HG03520 (cell line): ENCODE measurements at regions not wholly inside any gene's neighbourhood (a gene's known extent, or its start where the extent isn't known, plus 50 kb on each side); places are given as distances from the start of the nearest gene placed in this dataset.
A peak's percentile ranks its signal among the peaks of the same experiment; 100 is the strongest.
"Not testable (repeated sequence)": the region's sequence is repeated elsewhere in the genome, so short reads cannot be mapped to it uniquely, and the experiment has no call there.

Source experiments
- ATAC-seq: cut with Tn5 transposase; IDR thresholded peaks from one replicate; pipeline ENCODE4 v1.9.1; 2021; ENCODE audit warnings: mild to moderate bottlenecking, moderate library complexity; ENCODE audit not compliant: unreplicated experiment

DNA sequence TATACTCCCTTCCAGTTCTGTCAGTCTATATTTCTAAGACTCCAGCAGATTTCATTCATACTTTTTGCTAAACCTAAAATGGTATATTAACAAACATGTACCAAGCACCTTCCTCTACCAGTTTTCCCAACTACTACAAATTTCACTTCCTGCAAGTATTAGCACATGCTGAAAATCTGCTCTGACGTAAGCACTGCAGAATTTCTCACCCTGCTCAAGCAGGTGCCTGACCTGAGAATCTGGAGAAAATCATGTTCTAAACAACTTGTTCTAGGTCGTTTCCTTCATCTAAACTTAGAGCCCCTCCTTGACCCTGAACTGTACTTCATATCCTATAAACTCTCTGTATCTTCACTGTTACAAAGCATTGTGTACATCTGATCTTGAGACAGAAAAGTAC lies 380.7 kb upstream of the NOCT start:
- no peak for ATAC-seq

DNA sequence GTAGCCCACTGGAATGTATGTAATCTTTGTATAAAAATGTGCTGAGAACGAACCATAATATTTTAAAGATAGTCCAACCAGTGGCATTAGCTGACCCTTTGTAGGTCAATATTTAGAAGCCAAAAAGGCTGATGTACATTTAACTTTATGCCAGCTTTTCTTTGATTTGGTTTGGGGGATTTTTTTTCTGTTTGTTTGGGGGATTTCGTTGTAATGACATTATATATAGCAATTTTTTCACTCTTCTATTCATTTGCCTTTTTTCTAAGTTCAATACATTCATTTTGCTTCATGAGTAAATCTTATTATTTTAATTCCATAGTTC lies 382.0 kb upstream of the NOCT start:
- no peak for ATAC-seq

- ATAC-seq, result no peak
Measured at GRCh38 chr4:138632856-138633579, 382.6 kb upstream of the NOCT start.

DNA sequence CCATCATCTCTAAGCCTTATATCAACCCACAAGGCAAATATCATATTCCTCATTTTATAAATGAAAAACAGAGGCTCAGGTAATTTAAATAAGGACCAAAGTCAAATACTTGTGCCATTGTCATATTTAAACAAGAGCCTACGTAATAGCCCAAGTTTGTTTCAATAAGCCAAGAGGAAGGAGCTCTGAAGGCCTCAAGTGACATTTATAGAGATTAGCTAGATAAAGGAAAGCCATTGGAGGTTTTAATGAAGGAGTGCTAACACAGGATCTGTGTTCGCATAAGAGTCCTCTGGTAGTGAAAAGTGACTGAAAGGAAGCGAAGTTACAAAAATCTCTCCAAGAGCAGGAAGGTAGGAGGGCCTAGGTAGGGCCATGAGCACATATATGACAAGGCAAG lies 384.9 kb upstream of the NOCT start:
- no peak for ATAC-seq

DNA sequence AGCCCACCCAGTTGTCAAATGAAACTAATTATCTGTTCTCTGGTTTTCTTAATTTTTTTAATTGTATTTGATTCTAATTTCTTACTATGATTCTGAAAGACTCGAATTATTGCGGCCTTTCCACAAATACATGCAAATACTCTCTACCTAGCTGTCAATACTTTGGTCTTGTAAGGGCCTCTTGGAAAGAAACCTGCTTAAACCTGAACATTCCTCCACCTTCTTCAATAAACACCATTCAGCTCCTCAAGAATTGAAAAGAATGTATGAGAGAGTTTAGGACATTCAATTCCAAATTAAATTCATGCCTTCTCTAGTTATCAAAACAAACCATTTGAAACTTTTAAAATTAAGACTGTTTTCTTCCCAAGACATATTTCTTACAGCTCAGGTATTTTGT lies 385.9 kb upstream of the NOCT start:
- ATAC-seq, result no peak

- ATAC-seq, result no peak
Measured at GRCh38 chr4:138627096-138627495, 384.9 kb upstream of the SLC7A11 start.

- not testable (repeated sequence) for ATAC-seq
Measured at GRCh38 chr4:138622362-138622761, 380.2 kb upstream of the SLC7A11 start.

DNA sequence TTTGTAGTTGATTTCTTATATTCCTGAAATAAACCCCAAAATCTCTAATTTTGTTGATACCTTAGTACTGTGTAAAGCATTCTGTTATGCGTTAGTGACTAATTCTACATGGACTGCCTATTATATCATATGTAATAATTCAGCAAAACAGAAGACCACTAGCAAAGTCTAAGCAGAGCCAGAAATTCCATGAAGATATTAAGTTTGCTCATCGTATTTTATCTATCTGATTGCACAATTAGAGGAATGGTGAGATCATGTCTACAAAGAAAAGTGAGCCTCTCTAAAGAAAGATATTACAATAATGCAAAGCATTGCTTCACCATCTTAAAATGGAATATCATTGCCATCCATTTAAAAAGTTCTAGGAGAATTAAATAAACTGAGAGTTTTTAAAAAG lies 374.6 kb upstream of the SLC7A11 start:
- no peak for ATAC-seq

- ATAC-seq, result no peak
Measured at GRCh38 chr4:138614398-138615142, 372.4 kb upstream of the SLC7A11 start.

DNA sequence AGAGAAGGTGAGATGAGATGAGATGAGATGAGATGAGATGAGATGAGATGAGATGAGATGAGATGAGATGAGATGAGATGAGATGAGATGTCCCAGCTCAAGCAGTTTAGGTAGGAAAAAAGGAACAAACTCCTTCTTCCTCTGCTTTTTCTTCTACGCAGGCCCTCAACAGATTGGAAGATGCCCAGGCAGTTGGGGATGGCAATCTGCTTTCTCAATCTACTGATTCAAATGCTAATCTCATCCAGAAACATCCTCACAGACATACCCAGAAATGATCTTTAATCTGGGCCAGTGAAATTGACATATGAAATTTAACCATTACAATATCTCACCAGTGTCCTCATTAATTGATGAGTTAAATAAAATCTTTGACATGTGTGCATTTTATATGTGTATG lies 370.3 kb upstream of the SLC7A11 start:
- ATAC-seq, result no peak

- ATAC-seq, result no peak
Measured at GRCh38 chr4:138611721-138612120, 369.6 kb upstream of the SLC7A11 start.

DNA sequence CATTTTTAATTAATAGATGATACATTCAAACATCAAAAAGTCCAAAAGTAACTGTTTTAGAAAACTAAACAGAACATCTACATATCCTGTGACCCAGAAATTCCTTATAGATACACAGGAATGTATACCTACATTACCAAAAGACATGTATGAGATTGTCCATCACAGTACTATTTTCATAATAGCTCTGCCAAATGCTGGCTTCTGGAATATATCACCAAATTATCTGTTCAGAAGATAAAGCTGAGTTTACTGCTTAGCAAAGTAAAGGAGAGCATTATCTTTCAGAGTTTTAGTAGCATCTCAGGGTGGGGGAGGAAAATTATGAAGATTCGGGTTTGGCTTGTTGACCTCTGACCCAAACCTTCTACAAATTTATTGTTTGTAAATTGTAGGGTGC lies 368.9 kb upstream of the SLC7A11 start:
- ATAC-seq, result no peak

DNA sequence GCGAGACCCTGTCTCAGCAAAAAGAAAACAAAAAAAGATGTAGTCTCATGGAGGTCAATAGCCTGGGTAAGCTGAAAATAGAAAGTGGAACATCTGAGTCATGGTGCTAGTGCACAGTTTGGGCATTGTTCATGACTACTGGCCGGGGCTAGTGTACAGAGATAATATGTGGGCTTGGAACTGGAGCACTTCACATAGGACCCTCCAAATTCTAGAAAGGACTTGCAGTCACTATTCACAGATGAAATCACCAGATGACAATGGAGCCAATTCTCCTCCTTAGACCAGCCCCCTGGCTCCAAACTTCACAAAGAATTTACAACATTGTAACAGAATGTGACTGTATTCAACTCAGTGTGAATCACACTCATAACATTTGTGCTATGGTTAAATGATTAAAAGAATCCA lies 367.8 kb upstream of the SLC7A11 start:
- ATAC-seq, result peak; percentile 67

DNA sequence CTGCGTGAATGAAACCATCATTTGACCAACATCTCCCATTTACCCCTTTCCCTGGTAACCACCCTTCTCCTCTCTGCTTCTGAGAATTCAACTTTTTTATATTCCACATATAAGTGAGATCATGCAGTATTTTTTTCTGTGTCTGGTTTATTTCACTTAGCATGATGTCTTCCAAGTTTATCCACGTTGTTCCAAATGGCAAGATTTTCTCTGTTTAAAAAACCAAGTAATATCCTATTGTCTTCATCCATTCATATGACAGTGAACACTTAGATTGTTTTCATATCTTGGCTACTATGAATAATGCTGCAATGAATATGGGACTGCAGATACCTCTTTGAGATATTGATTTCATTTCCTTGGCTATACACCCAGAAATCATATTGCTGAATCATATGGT lies 362.4 kb upstream of the SLC7A11 start:
- no peak for ATAC-seq

GRCh38 chr4:138602664-138603063 lies 360.5 kb upstream of the SLC7A11 start:
- no peak for ATAC-seq

- ATAC-seq, result peak; percentile 72
Measured at GRCh38 chr4:138599965-138600364, 357.8 kb upstream of the SLC7A11 start.

- ATAC-seq, result no peak
Measured at GRCh38 chr4:138598226-138598625, 356.1 kb upstream of the SLC7A11 start.

DNA sequence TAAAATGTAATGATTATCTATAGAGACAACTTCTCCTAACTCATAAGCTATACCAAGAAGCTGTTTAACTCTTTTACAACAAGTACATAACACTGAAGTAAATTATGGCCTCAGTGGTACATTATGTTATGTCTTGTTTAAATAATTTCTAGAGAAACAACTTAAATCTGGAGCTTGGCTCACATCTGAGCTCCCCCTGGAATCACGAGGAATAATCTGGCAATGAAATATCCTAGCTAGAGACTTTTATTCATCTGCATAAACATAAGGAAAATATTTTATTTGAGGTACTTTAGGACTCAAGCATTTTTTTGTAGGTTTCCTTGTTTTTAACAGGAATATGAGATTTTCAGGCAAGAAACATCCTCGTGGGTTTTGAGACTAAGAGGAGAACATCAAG lies 354.7 kb upstream of the SLC7A11 start:
- no peak for ATAC-seq

- ATAC-seq, result no peak
Measured at GRCh38 chr4:138595731-138596460, 353.7 kb upstream of the SLC7A11 start.

- no peak for ATAC-seq
Measured at GRCh38 chr4:138595171-138595570, 353.0 kb upstream of the SLC7A11 start.

DNA sequence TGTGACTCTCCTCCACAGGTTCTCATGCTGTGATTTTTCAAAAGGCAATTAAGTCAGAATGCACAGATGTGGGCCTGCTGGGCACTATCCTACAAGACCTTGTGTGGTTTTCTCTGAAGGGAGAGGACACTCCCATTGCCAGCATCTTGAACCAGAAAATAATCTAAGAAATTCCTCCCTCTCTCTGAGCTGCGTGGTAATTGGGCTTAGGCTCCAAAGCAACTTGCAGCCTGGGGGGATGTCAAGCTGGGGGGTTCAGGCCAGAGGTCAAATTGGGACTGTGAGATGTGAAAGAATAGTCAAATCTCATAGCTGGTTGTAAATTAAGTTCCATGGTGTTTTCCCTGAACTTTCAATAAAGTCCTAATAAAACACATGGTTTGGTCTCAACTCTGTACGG lies 350.6 kb upstream of the SLC7A11 start:
- ATAC-seq, result no peak

GRCh38 chr4:138591808-138592207 lies 349.7 kb upstream of the SLC7A11 start:
- no peak for ATAC-seq
